Panc1 (cell line): ENCODE measurements at regions not wholly inside any gene's neighbourhood (a gene's known extent, or its start where the extent isn't known, plus 50 kb on each side); places are given as distances from the start of the nearest gene placed in this dataset.

Source experiments
- ATAC-seq: fragments of 200-7000 bp; cut with Tn5 transposase; 2 replicates; pipeline ENCODE4 v1.9.1; 2020; ENCODE audit warnings: mild to moderate bottlenecking, moderate library complexity
- BruUV-seq: library from RNA; stranded (reverse); fragments of 400-500 nt; replicated peaks from 2 replicates; lab custom pipeline; 2021; lab: Mats Ljungman, UMichigan
- CTCF ChIA-PET: fragments of 300-600 bp; sonication (Branson Sonifier 250); formaldehyde crosslinking; loops from one replicate; lab custom pipeline; 2022; ENCODE audit warnings: antibody characterized with exemption; lab: Charles Lee
- POLR2A ChIA-PET: fragments of 300-600 bp; sonication (Branson Sonifier 250); formaldehyde crosslinking; loops from one replicate; lab custom pipeline; 2022; ENCODE audit warnings: antibody characterized with exemption; lab: Charles Lee
- DNase-seq: peaks from one replicate; pipeline ENCODE4 v3.0.0-alpha.2; 2010; ENCODE audit warnings: low read depth, low spot score
- H3K27ac ChIP-seq: 2 replicates; pipeline ENCODE4 v1.5.1; 2011; ENCODE audit warnings: mild to moderate bottlenecking, low read length, inconsistent platforms
- H3K27me3 ChIP-seq: fragments of 200-500 bp; sonication (Bioruptor generic); 2 replicates; pipeline ENCODE4 v1.6.0; 2014; ENCODE audit warnings: low read length, inconsistent platforms; ENCODE audit not compliant: control insufficient read depth, insufficient read depth
- H3K36me3 ChIP-seq: fragments of 200-500 bp; sonication (Bioruptor generic); 2 replicates; pipeline ENCODE4 v1.5.1; 2014; ENCODE audit warnings: inconsistent platforms, mild to moderate bottlenecking, low read length, moderate library complexity; ENCODE audit not compliant: control insufficient read depth, insufficient read depth
- H3K4me1 ChIP-seq: 2 replicates; pipeline ENCODE4 v1.5.1; 2011; ENCODE audit warnings: inconsistent platforms, mild to moderate bottlenecking, low read length, moderate library complexity; ENCODE audit not compliant: control insufficient read depth, insufficient read depth
- H3K4me3 ChIP-seq, 2 experiments: 2 replicates each; pipeline ENCODE4 v1.5.1; 2011 to 2012; ENCODE audit warnings: low read depth in 2 of 2, low read length in 2 of 2, mild to moderate bottlenecking in 2 of 2, inconsistent platforms in 1 of 2, moderate library complexity in 1 of 2
- H3K9me3 ChIP-seq: fragments of 200-500 bp; sonication (Bioruptor generic); 2 replicates; pipeline ENCODE4 v1.5.1; 2014; ENCODE audit warnings: low read depth, mild to moderate bottlenecking, inconsistent platforms, low read length, moderate library complexity; ENCODE audit not compliant: control insufficient read depth, insufficient read depth
- POLR2AphosphoS5 ChIP-seq: IDR thresholded peaks from 2 replicates; pipeline ENCODE4 v1.6.1; 2012; ENCODE audit warnings: mild to moderate bottlenecking, low read depth, low read length, moderate library complexity
- SIN3A ChIP-seq: IDR thresholded peaks from 2 replicates; pipeline ENCODE4 v1.6.1; 2012; ENCODE audit warnings: low read depth, mild to moderate bottlenecking, low read length, moderate library complexity, borderline replicate concordance; ENCODE audit not compliant: insufficient read depth
- TCF7L2 ChIP-seq: IDR thresholded peaks from 2 replicates; pipeline ENCODE4 v1.6.1; 2011; ENCODE audit warnings: mild to moderate bottlenecking, low read depth, low read length, inconsistent platforms
- in situ Hi-C: cut with HindIII; loops from 2 replicates; pipeline ENCODE4 v1.10.0; 2016; ENCODE audit warnings: low sequenced_read_pairs, low pct_unique_long_range_greater_than_20kb
- intact Hi-C: fragments of 100-400 bp; cut with micrococcal nuclease; formaldehyde crosslinking; loops from one replicate; pipeline ENCODE4 v1.10.0; 2022; ENCODE audit not compliant: unreplicated experiment
- TF ChIP-seq, protein P1 (sequence below): fragments of 450-650 bp; IDR thresholded peaks from 2 replicates; pipeline ENCODE4 v1.5.1; 2017; ENCODE audit warnings: mild to moderate bottlenecking
- TF ChIP-seq, protein P2 (sequence below), 2 experiments: IDR thresholded peaks; 2 replicates each; pipeline ENCODE4 v1.6.1; 2011 to 2012; ENCODE audit warnings: low read depth in 2 of 2, control low read depth in 1 of 2, low read length in 1 of 2, mild to moderate bottlenecking in 1 of 2, moderate library complexity in 1 of 2; ENCODE audit not compliant: insufficient read depth in 1 of 2

DNA sequence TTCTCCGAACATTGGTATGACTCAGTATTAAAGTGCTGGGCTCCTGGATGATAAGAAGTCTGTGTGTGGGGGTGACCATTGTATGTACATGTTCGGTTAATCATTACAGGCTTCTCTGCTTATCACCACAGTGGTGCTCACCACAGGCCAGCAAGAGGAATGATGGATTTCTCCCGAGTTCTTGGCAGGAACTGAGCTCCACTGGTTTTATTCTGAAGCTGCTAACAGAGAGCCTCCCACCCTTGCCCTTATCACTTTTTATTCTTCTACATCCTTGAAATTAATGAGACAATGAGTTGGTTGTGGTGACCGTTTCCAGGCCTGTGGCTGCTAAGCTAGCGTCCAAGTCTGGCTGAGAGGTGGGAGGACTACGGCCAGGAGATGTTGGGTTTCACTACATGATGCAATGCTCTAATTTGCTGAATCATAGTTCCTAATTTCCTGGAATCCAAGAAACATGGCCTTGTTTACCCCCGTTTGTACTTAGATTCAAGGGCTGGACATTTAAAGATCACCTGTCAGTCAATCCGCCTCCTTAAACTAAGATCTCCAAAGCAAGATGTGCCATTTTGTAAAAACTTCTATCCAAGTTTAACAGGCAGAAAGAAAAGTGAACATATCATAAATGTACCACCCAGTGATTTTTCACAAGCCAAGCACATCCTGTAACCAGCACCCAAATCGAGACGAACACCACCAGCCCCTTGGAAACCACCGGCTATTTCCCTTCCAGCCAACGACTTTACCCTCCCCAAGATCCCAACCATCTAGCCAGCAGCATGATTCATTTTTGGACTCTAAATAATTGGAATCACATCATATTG is 172.5 kb downstream of the FOXA2 start:
- H3K4me1 ChIP-seq, result peaks cover 6% of the 10 kb centered on the region
- TF ChIP-seq POLR2AphosphoS5 (no peak), SIN3A (no peak), TCF7L2 (peak; percentile 67; the same call in 1 of the 2 replicates)
- TF ChIP-seq, protein P1, sequence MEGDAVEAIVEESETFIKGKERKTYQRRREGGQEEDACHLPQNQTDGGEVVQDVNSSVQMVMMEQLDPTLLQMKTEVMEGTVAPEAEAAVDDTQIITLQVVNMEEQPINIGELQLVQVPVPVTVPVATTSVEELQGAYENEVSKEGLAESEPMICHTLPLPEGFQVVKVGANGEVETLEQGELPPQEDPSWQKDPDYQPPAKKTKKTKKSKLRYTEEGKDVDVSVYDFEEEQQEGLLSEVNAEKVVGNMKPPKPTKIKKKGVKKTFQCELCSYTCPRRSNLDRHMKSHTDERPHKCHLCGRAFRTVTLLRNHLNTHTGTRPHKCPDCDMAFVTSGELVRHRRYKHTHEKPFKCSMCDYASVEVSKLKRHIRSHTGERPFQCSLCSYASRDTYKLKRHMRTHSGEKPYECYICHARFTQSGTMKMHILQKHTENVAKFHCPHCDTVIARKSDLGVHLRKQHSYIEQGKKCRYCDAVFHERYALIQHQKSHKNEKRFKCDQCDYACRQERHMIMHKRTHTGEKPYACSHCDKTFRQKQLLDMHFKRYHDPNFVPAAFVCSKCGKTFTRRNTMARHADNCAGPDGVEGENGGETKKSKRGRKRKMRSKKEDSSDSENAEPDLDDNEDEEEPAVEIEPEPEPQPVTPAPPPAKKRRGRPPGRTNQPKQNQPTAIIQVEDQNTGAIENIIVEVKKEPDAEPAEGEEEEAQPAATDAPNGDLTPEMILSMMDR, result no peak
- TF ChIP-seq, protein P2, sequence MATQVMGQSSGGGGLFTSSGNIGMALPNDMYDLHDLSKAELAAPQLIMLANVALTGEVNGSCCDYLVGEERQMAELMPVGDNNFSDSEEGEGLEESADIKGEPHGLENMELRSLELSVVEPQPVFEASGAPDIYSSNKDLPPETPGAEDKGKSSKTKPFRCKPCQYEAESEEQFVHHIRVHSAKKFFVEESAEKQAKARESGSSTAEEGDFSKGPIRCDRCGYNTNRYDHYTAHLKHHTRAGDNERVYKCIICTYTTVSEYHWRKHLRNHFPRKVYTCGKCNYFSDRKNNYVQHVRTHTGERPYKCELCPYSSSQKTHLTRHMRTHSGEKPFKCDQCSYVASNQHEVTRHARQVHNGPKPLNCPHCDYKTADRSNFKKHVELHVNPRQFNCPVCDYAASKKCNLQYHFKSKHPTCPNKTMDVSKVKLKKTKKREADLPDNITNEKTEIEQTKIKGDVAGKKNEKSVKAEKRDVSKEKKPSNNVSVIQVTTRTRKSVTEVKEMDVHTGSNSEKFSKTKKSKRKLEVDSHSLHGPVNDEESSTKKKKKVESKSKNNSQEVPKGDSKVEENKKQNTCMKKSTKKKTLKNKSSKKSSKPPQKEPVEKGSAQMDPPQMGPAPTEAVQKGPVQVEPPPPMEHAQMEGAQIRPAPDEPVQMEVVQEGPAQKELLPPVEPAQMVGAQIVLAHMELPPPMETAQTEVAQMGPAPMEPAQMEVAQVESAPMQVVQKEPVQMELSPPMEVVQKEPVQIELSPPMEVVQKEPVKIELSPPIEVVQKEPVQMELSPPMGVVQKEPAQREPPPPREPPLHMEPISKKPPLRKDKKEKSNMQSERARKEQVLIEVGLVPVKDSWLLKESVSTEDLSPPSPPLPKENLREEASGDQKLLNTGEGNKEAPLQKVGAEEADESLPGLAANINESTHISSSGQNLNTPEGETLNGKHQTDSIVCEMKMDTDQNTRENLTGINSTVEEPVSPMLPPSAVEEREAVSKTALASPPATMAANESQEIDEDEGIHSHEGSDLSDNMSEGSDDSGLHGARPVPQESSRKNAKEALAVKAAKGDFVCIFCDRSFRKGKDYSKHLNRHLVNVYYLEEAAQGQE (IDR thresholded peaks at IDR 0.05; ENCODE audit: insufficient read depth in 1 of 2, low read depth in 2 of 2, low read length in 1 of 2), result no peak
- POLR2A ChIA-PET, result no interaction called here
- H3K36me3 ChIP-seq, result no peaks in the 10 kb centered on the region
- BruUV-seq, result no TSS peak
- CTCF ChIA-PET, result no interaction called here
- H3K4me3 ChIP-seq, result no peak overlapping the region
- H3K27me3 ChIP-seq, result no peaks in the 10 kb centered on the region
- ATAC-seq (peak; percentile 75), DNase-seq (no peak)
- in situ Hi-C loops (no loop called here), intact Hi-C loops (no loop called here)
- peak overlapping the region; percentile 83 for H3K27ac ChIP-seq
- H3K9me3 ChIP-seq, result peaks cover 3% of the 10 kb centered on the region; the same call in 1 of the 2 replicates

DNA sequence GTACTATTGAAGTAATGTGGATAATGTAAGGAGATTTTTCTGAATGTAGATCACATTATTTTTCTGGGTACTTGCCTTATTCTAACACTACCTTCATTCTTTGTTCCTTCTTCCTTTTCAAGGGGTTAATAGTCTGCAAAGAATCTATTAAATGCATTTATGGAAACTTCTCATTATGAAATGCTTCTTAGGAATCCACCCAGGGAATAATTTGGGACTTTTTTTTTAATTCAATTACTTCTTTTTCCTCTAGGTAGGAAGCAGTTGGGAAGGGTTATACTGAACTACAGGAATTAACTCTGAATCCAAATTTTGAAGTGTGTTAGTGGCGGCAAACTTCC is 173.1 kb downstream of the FOXA2 start:
- Histone ChIP-seq H3K9me3 (peaks cover 3% of the 10 kb centered on the region; the same call in 1 of the 2 replicates), H3K27me3 (no peaks in the 10 kb centered on the region), H3K36me3 (no peaks in the 10 kb centered on the region), H3K27ac (peak overlapping the region; percentile 83), H3K4me3 (no peak overlapping the region), H3K4me1 (peaks cover 6% of the 10 kb centered on the region)
- no peak for ATAC-seq
- in situ Hi-C loops (no loop called here), intact Hi-C loops (no loop called here)
- ChIA-PET CTCF (no interaction called here), POLR2A (no interaction called here)
- TF ChIP-seq, protein P2 (IDR thresholded peaks at IDR 0.05; ENCODE audit: insufficient read depth in 1 of 2, low read depth in 2 of 2, low read length in 1 of 2), result no peak
- TF ChIP-seq SIN3A (no peak), TCF7L2 (no peak), POLR2AphosphoS5 (no peak)
- TF ChIP-seq, protein P1, result no peak
- no TSS peak for BruUV-seq
- DNase-seq, result no peak
